CD14-positive monocyte (primary cell): ENCODE measurements at regions not wholly inside any gene's neighbourhood (a gene's known extent, or its start where the extent isn't known, plus 50 kb on each side); places are given as distances from the start of the nearest gene placed in this dataset.

Experiments
- DNase-seq, 3 donors: peaks; one replicate each; pipeline ENCODE4 v3.0.0-alpha.2; 2011 to 2022
- H2AFZ ChIP-seq: 2 replicates; pipeline ENCODE4 v1.6.0; 2012; ENCODE audit warnings: mild to moderate bottlenecking, low read depth, low read length, inconsistent platforms; ENCODE audit not compliant: insufficient read depth, poor library complexity, severe bottlenecking
- H3K27ac ChIP-seq, 2 donors: 1 replicate in 1 of 2; 2 replicates in 1 of 2; pipeline ENCODE4 v1.5.1; 2012 to 2013; ENCODE audit warnings: low read length in 2 of 2, control low read depth in 1 of 2, inconsistent platforms in 1 of 2, low read depth in 1 of 2, mild to moderate bottlenecking in 1 of 2
- H3K27me3 ChIP-seq, 2 donors: one replicate each; pipeline versions ENCODE4 v1.6.0 to v1.6.1; 2011 to 2013; ENCODE audit warnings: low read length in 2 of 2; ENCODE audit not compliant: control insufficient read depth in 2 of 2, insufficient read depth in 2 of 2
- H3K36me3 ChIP-seq, 2 donors: replicated peaks in 1 of 2; 1 replicate in 1 of 2; 2 replicates in 1 of 2; pipeline versions ENCODE4 v1.5.1 to v1.6.1; 2012 to 2013; ENCODE audit warnings: low read length in 2 of 2, control low read depth in 1 of 2, inconsistent platforms in 1 of 2, mild to moderate bottlenecking in 1 of 2; ENCODE audit not compliant: insufficient read depth in 2 of 2, control insufficient read depth in 1 of 2
- H3K4me1 ChIP-seq, 2 donors: 1 replicate in 1 of 2; 2 replicates in 1 of 2; pipeline versions ENCODE4 v1.5.1 to v1.6.1; 2012 to 2013; ENCODE audit warnings: low read length in 2 of 2, control low read depth in 1 of 2, inconsistent platforms in 1 of 2, mild to moderate bottlenecking in 1 of 2, moderate library complexity in 1 of 2; ENCODE audit not compliant: insufficient read depth in 2 of 2, control insufficient read depth in 1 of 2
- H3K4me2 ChIP-seq: replicated peaks from 2 replicates; pipeline ENCODE3; 2012; ENCODE audit warnings: low read length, moderate library complexity, mild to moderate bottlenecking; ENCODE audit not compliant: poor library complexity, severe bottlenecking; ENCODE audit errors: extremely low read depth
- H3K4me3 ChIP-seq, 3 experiments: fragments of 200-600 bp in 1 of 3; sonication (generic) in 1 of 3; replicated peaks in 1 of 3; 1 replicate in 2 of 3; 2 replicates in 1 of 3; pipeline ENCODE4 v1.5.1; 2011 to 2013; ENCODE audit warnings: low read length in 3 of 3, mild to moderate bottlenecking in 3 of 3, control low read depth in 2 of 3, low read depth in 2 of 3, inconsistent platforms in 1 of 3, moderate library complexity in 1 of 3
- H3K79me2 ChIP-seq: 2 replicates; pipeline ENCODE4 v1.6.0; 2012; ENCODE audit warnings: mild to moderate bottlenecking, control low read depth, inconsistent platforms, low read length, moderate library complexity; ENCODE audit not compliant: insufficient read depth
- H3K9ac ChIP-seq: 2 replicates; pipeline ENCODE4 v1.6.0; 2017; ENCODE audit warnings: low read length, mild to moderate bottlenecking; ENCODE audit not compliant: insufficient read depth, poor library complexity, severe bottlenecking
- H3K9me3 ChIP-seq, 2 donors: replicated peaks in 1 of 2; 1 replicate in 1 of 2; 2 replicates in 1 of 2; pipeline versions ENCODE4 v1.5.1 to v1.6.1; 2012 to 2013; ENCODE audit warnings: low read length in 2 of 2, control low read depth in 1 of 2; ENCODE audit not compliant: control insufficient read depth in 1 of 2, insufficient read depth in 1 of 2
- H4K20me1 ChIP-seq: 2 replicates; pipeline ENCODE4 v1.6.0; 2012; ENCODE audit warnings: mild to moderate bottlenecking, low read length, control low read depth, moderate library complexity; ENCODE audit not compliant: insufficient read depth
- H3K27ac Mint-ChIP-seq, 7 donors: one replicate each; pipeline ENCODE4 v1.8.0; 2020; ENCODE audit warnings: mild to moderate bottlenecking in 7 of 7, mixed read lengths in 7 of 7, moderate library complexity in 6 of 7, inconsistent platforms in 2 of 7
- H3K27me3 Mint-ChIP-seq, 3 donors: one replicate each; pipeline ENCODE4 v1.8.0; 2021 to 2022; ENCODE audit warnings: low read depth in 3 of 3, mild to moderate bottlenecking in 3 of 3, mixed read lengths in 3 of 3, moderate library complexity in 3 of 3, inconsistent platforms in 1 of 3
- H3K36me3 Mint-ChIP-seq, 2 donors: one replicate each; pipeline ENCODE4 v1.8.0; 2020; ENCODE audit warnings: mixed read lengths in 2 of 2, inconsistent platforms in 1 of 2, mild to moderate bottlenecking in 1 of 2
- H3K4me1 Mint-ChIP-seq: one replicate; pipeline ENCODE4 v1.8.0; 2020; ENCODE audit warnings: mild to moderate bottlenecking, mixed read lengths
- H3K4me3 Mint-ChIP-seq, 2 donors: one replicate each; pipeline ENCODE4 v1.8.0; 2020; ENCODE audit warnings: mild to moderate bottlenecking in 2 of 2, mixed read lengths in 2 of 2, moderate library complexity in 1 of 2
- H3K9me3 Mint-ChIP-seq, 7 donors: one replicate each; pipeline ENCODE4 v1.8.0; 2020 to 2022; ENCODE audit warnings: mixed read lengths in 7 of 7, mild to moderate bottlenecking in 6 of 7, moderate library complexity in 6 of 7, inconsistent platforms in 2 of 7
- WGBS: methylation state at CpG from one replicate; pipeline ENCODE4 v1.1.5; 2013; ENCODE audit warnings: missing lambda C conversion rate; ENCODE audit not compliant: insufficient coverage; 5-methylcytosine and 5-hydroxymethylcytosine counted together
- intact Hi-C, 2 donors: fragments of 100-400 bp; cut with micrococcal nuclease; formaldehyde crosslinking; loops; one replicate each; pipeline versions ENCODE4 v1.15.0 to v1.15.1; 2023
- TF ChIP-seq, protein P1 (sequence below): fragments of 200-600 bp; IDR thresholded peaks from one replicate; pipeline ENCODE4 v1.8.0; 2022; ENCODE audit warnings: antibody characterized with exemption, mild to moderate bottlenecking

DNA sequence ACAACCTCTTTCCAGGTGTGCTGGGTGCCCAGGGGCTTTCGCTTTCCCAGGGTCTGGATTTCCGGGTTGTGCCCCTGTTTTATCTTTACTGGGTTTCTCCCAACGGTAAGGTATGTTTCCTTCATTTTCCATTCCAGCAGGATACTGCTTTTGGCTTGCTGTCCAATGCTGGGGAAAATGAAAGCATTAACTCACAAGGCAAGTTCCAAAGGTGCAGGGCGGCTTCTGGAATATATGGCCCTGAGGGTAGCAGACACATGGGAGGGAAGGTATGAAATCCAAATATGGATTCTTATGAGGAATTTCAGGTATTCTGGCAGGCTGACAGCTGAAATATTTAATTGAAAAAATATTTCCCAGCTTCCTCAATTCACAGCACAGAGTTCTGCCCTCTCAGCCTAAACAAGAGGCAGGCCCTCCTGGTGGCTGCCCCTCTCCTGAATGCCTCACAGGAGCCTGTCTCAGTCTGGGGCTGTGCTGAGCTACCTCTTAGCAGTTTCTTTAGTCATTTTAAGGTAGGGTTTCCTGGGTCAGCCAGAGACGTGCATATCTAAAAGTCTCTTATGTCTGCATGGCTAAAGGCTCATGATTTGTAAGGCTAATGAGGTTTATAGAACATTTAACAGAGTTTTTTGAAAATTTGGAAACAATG is 318.6 kb upstream of the B3GAT1 start:
- WGBS, result 60% methylated on average over 2 of the region's 5 CpGs
- H3K27me3 ChIP-seq, result no peaks in the 10 kb centered on the region
- no peaks in the 10 kb centered on the region for H4K20me1 ChIP-seq
- H3K36me3 ChIP-seq, result no peaks in the 10 kb centered on the region
- H3K4me3 ChIP-seq, result no peak overlapping the region
- no peak overlapping the region for H3K27ac Mint-ChIP-seq
- no peaks in the 10 kb centered on the region for H3K36me3 Mint-ChIP-seq
- DNase-seq, result no peak
- no peak overlapping the region for H3K27ac ChIP-seq
- H3K9me3 Mint-ChIP-seq, result peaks cover 0 to 2% (median 0%) of the 10 kb centered on the region in 7 donors
- no peaks in the 10 kb centered on the region for H3K9me3 ChIP-seq
- TF ChIP-seq, protein P1, sequence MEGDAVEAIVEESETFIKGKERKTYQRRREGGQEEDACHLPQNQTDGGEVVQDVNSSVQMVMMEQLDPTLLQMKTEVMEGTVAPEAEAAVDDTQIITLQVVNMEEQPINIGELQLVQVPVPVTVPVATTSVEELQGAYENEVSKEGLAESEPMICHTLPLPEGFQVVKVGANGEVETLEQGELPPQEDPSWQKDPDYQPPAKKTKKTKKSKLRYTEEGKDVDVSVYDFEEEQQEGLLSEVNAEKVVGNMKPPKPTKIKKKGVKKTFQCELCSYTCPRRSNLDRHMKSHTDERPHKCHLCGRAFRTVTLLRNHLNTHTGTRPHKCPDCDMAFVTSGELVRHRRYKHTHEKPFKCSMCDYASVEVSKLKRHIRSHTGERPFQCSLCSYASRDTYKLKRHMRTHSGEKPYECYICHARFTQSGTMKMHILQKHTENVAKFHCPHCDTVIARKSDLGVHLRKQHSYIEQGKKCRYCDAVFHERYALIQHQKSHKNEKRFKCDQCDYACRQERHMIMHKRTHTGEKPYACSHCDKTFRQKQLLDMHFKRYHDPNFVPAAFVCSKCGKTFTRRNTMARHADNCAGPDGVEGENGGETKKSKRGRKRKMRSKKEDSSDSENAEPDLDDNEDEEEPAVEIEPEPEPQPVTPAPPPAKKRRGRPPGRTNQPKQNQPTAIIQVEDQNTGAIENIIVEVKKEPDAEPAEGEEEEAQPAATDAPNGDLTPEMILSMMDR, result no peak
- H3K4me2 ChIP-seq, result no peak overlapping the region
- H3K4me1 ChIP-seq, result no peaks in the 10 kb centered on the region
- intact Hi-C loops, result loop anchor here in 1 of 2 donors (1.0 kb wide), 1 partner anchor 8 kb away; no protein-coding TSS in a partner anchor
- H3K79me2 ChIP-seq, result no peaks in the 10 kb centered on the region
- no peak overlapping the region for H2AFZ ChIP-seq
- H3K9ac ChIP-seq, result no peak overlapping the region
- no peaks in the 10 kb centered on the region for H3K4me1 Mint-ChIP-seq
- no peak overlapping the region for H3K4me3 Mint-ChIP-seq
- H3K27me3 Mint-ChIP-seq, result peaks cover 2 to 6% (median 2%) of the 10 kb centered on the region in 3 donors

DNA sequence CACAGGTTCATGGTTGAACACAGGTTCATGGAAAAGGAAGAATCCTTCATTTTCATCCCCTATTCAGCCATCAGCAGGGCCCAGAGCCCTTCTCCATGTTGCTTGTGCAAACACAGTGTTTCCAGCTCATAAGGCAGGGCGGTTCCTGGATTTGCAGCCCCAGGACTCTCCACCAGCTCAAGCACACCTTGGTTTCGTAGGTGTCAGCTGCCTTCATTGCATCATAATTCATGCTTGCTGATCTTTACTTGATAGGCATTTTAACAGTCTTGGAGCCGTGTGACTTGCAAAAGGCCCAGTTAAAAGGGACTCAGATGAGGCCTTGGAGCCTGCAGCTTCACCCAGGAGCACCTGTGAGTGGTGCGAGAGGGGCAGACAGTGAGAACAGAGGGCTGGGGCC is 318.1 kb upstream of the B3GAT1 start:
- no peaks in the 10 kb centered on the region for H3K36me3 ChIP-seq
- no peak overlapping the region for H3K4me2 ChIP-seq
- H3K4me1 Mint-ChIP-seq, result no peaks in the 10 kb centered on the region
- H3K9me3 Mint-ChIP-seq, result no peaks in the 10 kb centered on the region
- TF ChIP-seq, protein P1, result no peak
- no peaks in the 10 kb centered on the region for H3K36me3 Mint-ChIP-seq
- no peak overlapping the region for H3K27ac ChIP-seq
- H3K9ac ChIP-seq, result no peak overlapping the region
- H3K27ac Mint-ChIP-seq, result no peak overlapping the region
- intact Hi-C loops, result loop anchor here in 1 of 2 donors (1.0 kb wide), 1 partner anchor 8 kb away; no protein-coding TSS in a partner anchor
- 88% methylated on average over 3 of the region's 4 CpGs for WGBS
- H3K4me3 ChIP-seq, result no peak overlapping the region
- H2AFZ ChIP-seq, result no peak overlapping the region
- no peaks in the 10 kb centered on the region for H3K27me3 ChIP-seq
- H3K4me1 ChIP-seq, result no peaks in the 10 kb centered on the region
- H3K4me3 Mint-ChIP-seq, result no peak overlapping the region
- no peaks in the 10 kb centered on the region for H4K20me1 ChIP-seq
- DNase-seq, result no peak
- H3K27me3 Mint-ChIP-seq, result peaks cover 2 to 6% (median 4%) of the 10 kb centered on the region in 3 donors
- H3K79me2 ChIP-seq, result no peaks in the 10 kb centered on the region
- no peaks in the 10 kb centered on the region for H3K9me3 ChIP-seq
